HG02840 (cell line): ENCODE measurements at regions not wholly inside any gene's neighbourhood (a gene's known extent, or its start where the extent isn't known, plus 50 kb on each side); places are given as distances from the start of the nearest gene placed in this dataset.
"Not testable (repeated sequence)": the region's sequence is repeated elsewhere in the genome, so short reads cannot be mapped to it uniquely, and the experiment has no call there.

Experiments
- ATAC-seq: cut with Tn5 transposase; IDR thresholded peaks from one replicate; pipeline ENCODE4 v1.9.1; 2021; ENCODE audit warnings: mild to moderate bottlenecking, moderate library complexity, moderate number of reproducible peaks; ENCODE audit not compliant: unreplicated experiment, low FRiP score

DNA sequence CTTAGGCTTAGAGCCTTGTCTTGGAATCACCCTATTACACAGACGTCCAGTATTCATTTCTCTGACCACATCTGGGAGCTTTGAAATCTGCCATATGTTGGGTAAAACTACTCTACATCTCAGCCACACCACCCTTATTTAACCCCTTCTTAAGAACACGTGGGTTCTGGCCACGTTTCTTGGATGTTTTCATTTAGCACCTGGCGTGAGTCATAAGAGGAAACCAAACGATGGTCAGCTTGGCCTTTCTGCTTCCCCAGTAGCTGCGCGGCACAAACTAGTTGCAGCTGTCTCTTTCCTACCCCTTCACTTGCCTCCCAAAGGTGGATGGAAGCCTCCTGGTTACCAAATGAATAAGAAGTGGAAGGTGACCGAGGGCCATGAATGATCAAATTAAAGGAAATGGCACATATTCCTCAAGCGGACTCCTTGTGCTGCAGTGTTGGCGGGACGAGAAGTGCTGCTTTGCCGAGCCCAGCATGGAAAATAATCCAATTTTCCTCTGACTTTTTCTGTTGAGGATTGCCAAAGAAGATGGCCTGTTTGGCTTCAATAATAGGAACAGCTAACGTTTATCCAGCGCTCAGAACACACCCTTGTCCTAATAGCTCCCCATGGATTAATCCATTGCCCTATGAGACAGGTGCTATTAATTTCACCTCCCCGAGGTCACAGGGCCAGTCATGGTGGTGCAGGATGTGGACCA, 154.1 kb downstream of the ZNF664 start:
- no peak for ATAC-seq

DNA sequence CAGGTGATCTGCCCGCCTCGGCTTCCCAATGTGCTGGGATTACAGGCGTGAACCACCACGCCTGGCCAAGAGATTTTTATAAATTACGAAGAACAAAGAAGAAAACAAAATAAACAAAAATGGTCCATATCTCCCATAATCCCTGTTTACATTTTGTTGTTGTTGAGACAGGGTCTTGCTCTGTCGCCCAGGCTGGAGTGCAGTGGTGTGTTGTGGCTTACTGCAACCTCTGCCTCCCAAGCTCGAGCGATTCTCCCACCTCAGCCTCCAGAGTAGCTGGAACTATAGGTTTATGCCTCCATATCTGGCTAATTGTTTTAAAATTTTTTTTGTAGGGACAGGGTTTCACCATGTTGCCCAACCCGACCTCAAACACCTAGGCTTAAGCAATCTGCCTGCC, 156.1 kb downstream of the ZNF664 start:
- no peak for ATAC-seq

DNA sequence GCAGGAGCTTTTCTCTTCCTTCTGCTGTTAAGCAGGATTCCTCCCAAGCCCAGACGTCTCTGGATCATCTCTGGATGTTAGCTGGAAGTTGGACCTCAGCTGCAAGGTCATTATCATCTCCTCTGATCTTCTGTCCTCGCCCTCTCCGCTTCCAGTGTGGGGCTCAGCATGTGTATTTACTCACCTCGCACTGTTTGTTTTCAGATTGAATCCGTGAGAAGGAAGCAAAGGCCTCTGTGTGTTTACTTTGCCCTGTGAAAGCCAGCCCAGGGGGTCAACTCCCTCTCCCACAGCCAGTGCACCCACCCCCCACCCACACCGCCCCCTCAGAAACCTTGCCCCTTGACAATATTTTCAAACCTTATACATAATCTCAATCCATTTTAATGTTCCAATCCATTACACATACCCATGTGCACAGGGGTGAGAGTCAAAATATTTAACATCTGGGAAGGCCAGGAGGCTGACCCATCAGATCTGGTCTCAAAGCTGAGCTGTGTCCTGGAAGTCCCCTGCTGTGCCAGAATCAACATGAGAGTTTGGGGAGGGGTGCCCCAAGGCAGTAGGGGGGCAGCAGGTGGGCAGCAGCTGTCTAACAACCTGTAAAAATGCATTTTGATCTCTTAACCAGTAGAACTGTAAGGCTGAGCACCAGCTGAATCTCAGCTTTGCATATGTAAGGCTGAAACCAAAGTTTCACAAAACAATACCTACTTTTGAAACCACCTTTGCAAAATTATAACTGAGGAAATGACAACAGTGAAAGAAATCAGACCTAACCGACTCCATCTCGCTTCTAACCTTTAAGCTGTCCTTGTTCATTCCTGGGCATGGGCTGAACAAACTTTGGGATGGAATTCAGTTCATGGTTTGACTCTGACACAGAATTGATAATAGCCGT, 157.9 kb downstream of the ZNF664 start:
- ATAC-seq, result peak; percentile 66

DNA sequence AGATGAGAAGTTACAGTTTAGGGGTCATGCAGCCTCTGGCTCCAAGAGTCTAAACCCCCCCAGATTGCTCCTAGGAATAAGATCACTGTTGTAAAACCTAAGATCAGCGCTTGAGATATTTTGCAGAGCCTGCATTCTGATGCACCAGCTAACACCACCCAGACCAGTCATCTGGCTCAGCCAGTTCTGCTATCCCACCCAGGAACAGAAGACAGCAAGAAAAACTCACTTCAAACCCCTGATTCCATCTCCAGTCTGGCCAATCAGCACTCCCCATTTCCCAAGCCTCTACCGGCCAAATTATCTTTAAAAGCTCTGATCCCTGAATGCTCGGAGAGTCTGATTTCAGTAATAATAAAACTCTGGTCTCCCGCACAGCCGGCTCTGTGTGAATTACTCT, 158.6 kb downstream of the ZNF664 start:
- ATAC-seq, result no peak

DNA sequence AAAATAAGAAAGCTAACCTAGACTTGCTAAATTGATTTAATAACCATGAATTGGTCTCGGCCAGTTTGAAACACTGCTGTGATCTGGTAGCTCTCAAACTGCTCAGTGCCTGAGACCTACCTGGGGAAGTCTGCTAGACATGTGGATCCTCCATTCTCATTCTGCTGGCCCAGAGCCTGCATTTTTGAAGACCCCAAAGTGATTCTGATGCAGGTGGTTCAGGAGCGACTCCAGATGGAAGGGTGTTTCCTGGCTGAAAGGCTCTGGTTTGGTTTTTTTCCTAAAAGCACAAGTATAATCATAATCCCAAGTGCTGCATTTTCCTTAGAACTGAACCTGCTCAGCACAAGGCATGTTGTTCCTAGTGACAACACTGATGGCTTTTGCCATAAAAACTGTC, 159.5 kb downstream of the ZNF664 start:
- no peak for ATAC-seq

DNA sequence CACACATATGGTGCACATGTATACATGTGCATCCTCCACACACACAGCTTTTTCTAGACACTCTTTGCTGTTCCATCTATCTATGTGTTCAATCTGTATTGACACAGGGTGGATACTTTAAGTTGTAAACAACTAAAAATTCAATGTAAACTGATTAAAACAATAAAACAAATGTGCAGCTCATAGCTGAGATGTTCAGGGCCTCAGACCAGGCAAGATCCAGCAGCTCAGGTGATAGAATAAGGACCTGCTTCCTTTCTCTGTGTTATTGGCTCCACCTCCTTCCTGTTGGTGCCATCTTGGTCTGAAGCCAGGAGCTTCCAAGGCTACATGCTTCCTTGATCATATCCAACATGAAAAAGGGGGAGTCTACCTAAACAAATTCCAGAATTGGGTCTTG, 158.1 kb upstream of the RFLNA start:
- ATAC-seq, result no peak

DNA sequence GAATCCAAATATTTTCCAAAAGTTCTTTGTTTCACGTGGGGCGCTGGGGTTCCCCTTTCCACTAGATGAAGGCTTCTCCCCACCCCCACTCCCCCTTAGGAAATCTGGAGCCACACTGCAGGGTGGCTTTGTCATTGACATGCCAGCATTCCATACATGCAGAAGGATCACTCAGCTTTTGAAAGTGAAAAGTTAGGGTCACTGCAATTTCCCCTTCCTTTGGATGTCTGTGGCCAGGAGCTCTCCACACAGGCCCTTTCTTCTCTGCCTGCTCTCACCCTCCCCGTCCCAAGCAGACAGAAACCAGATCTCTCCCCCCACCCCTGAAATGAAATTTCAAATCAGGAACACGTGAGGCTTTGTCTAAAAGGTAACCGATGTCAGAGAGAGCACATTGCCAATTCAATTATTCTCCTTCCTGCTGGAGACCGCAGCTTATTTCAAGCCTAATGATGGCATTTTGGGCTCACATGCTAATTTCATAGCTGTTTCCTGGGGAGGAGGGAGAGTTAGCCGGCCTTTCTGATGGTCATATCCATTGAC, 153.9 kb upstream of the RFLNA start:
- no peak for ATAC-seq

DNA sequence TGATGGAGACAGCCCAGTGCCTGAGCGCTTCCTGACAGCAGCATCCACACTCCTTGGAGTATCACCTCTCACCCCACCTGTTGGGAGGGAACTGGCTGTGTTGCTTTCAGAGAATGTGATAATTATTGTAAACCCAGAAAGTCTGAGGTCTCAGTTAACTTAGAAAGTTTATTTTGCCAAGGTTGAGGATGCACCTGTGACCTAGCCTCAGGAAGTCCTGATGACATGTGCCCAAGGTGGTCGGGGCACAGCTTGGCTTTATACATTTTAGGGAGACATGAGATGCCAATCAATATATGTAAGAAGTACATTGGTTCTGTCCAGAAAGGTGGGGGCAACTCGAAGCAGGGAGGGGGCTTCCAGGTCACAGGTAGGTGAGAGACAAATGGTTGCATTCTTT, 153.3 kb upstream of the RFLNA start:
- not testable (repeated sequence) for ATAC-seq

DNA sequence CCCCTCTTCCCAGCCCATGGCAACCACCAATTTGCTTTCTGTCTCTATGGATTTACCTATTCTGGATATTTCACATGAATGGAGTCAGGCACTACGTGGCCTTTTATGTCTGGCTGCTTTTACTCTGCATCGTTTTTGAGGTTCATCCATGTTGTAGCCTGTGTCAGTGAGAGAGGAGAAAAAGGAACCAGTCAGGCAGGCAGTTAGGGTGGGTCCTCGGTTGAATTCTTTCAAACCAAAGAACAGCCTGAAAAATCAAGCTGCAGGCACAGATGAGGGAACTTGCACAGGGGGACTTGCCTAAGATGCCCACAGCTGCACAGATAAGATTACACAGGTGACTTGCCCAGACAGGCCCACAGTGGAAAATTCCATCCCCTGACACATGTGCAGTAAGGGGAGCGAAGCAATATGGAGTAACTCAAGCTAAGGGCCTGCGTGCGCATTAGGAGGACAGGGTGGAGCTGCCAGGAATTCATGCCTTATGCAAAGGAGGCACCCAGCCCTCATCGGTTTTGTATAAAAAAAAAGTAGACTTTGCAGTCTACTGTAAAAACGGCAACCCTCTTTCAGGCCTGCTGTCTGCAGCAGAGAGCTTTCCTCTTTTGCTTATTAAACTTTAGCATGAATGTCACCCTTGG, 152.4 kb upstream of the RFLNA start:
- ATAC-seq, result no peak

DNA sequence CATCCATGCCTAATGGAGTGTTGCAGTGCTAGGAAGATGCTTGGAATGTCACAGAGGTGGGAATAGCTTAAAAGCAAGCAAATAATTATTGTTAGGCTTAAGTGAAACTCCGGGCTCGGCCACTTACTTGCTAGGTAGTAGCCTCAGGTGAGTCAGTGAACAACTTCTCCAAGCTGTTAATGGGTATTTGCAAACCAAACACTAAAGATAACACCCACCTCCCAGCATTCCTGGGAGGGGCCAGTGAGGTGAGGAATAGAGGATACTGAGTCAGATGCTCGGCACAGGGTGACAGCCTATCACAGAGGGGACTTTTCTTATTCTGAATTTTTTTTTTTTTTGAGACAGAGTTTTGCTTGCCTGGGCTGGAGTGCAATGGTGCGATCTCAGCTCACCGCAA, 151.2 kb upstream of the RFLNA start:
- no peak for ATAC-seq

DNA sequence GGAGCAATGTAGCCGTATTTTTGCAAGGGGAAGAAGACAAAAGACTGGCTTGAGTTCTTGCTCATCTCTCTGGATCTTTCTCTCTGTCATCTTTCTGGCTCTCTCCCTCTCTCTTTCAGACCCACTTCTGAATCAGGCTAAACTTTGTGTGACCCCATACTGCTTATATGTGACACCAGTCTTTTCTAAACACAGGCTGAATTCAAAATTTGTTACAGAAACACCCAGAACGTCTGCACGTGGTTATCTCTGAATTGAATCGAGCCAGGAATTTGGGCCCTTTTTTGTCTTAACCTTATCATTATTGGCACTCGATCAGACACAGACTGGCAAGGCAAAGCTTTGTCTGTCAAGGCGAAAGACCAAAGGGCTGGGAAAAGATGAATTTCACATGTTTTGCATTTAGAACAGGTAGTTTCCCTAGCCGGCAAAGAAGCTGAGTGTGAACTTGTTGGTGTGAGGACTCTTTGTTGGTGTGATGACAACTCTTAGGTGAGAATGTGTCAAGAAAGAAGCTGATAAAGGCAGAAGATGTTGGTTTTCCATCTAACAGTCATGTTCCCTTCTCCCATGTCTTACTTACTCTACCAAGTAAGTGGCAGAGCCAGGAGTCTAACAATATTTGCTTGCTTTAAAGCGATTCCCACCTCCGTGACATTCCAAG, 150.2 kb upstream of the RFLNA start:
- no peak for ATAC-seq

DNA sequence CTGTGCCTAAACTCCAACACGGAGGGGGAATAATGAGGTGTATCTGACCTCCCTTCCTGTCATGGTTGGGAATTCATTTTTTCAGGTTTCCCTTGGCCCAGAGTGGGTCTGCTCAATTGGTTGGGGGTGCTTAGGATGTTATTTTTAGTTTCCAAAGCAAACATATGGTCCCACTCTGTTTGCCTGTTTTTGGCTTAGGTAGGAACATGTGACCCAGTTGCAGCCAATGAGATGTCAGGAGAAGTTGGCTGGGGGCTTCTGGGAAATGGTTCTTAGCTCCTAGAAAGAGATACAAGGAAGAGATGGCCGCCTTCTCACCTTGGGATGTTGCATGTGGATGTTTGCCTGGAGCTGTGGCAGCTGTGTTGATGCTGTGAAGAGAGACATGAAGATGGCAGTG, 147.9 kb upstream of the RFLNA start:
- no peak for ATAC-seq

DNA sequence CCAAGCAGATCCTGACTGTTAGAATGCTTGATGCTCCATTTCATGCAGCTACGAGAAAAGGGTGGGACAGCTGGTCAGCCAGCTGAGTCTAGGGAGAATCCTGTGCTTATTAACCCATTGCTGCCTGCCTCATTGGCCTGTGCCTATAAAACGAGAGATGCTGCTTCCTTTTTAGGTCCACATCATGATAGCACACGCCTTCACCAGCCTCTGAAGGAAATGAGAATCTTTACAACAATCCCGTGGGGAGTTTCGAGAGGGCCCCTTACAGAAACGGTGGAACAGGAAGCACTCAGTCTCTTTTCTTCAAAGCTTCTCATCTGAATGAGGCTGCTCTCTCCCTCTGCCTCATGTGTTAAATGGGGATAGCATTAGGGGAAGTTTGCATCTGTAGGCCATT, 147.3 kb upstream of the RFLNA start:
- ATAC-seq, result no peak

DNA sequence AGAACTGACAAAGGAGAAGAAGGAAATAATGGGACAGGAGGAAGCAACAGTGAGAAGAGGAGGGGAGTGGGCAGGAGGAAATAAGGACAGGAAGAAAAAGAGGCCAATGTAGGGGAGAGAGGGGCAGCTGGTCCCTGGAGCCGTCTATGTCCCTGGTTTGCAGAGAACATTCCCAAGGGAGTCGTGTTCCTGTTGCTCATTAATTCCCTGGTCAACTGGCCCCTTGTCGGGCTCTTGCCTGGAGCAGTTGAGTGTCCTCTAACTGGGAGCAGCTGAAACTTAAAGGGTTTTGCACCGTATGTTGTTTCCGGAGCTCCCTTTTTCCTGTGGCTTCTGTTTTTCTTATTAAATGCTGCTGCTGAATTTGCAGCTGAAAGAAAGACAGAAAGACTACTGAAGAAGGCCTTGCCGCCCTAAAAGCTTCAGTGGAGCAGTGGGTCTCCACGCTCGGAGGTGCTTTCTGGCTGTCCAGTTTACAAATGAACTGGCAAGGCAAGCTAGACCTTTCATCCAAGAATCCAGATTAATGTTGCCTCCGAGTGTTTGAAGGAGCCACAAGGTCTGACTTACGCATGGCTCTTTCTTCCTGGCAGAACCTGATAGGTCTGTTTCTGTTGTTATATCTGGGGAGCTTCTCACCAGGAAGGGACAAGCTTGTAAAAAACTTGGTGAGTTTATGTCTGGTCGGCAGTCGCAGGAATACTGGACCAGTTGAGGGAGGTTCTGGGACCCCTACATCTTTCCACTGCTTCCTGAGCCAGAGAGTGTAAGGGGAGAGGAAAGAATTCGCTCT, 146.2 kb upstream of the RFLNA start:
- no peak for ATAC-seq

DNA sequence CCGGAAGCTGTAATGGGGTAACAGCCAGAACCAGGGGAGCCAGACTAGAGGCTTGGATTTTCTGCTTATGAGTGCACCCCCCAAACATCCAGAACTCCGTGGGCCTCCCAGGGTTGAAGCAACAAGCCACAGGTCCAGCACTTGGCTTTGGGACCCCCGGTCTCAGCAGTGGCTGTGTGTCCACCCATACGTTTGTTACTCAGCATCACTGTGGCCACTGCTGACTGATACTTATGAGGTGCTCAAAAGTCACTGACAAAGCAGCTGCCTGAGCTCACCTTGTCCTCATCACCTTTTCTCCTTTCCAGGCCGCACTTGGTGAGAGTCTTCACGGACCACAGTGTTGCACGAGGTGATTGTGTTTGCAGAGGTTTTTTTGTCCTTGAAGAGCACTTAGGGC, 145.6 kb upstream of the RFLNA start:
- ATAC-seq, result no peak

DNA sequence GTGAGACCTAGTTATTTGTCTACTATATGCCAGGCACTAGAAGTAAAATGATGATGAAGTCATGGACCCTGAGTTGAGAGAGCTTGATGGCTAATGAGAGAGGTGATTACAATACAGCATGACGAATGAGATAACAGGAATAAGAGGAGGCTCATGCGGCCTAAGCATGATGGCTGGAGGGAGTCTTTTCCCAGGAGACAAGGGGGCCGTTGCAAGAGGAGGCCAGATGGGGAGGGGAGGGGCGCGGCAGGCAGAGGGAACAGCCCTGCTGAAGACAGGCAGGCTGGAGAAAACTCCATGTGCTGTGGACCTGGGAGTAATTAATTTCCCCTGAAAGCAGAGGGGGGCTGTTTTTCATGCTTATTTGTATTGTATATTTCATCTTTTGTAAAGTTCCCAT, 144.7 kb upstream of the RFLNA start:
- ATAC-seq, result no peak

DNA sequence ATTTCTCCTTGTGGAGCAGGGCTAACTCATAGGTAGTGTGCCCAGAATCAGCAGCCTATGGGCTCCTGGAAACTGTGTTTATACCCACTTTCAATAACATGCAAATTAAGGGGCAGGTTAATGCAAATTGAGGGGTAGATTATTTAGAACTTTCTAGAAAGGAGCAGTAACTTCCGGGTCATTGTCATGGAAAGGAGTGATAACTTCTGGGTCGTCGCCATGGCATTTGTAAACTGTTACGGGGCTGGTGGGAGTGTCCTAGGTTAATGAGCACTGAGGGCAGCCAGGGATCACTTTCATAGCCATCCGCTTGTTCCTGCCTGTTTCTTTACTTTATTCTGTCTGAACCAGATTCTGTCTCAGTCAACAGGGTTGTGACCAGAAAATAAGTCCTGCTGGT, 143.3 kb upstream of the RFLNA start:
- no peak for ATAC-seq

DNA sequence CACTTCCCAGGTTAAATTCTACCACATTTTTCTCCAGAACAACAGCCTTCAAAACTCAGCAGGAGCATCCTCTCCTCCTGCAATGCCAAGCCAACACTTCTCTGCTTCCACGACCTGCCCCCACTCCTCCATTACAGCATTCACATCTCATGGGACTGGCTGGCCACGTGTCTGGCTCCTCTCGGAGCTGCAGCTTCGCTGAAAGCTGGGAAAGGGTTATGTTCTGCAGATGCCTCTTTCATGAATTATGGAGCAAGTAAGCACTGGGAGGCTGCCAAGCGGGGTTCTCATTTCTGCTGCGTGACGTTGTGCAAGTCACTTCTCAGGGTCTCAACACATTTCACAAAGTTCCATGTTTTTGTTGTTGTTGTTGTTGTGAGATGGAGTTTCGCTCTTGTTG, 142.2 kb upstream of the RFLNA start:
- no peak for ATAC-seq

DNA sequence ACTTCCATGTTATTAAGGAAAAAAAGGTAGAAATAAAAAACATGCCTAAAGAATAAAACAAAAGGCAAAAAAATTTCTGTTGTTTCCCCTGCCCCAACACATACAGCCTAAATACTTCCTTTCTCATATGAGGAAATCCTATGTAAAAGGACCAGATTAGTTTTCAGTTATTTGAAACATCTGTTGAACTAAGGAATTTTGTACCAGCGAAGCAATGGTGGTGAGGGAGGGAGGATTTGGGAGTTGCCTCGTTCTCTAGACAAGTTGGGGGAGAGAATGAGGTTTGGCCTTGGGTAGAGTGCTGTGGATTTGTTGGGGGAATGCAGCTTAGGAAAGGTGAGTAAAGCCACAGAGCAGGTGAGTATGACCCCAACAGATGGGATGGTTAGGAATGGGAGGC, 141.5 kb upstream of the RFLNA start:
- no peak for ATAC-seq

DNA sequence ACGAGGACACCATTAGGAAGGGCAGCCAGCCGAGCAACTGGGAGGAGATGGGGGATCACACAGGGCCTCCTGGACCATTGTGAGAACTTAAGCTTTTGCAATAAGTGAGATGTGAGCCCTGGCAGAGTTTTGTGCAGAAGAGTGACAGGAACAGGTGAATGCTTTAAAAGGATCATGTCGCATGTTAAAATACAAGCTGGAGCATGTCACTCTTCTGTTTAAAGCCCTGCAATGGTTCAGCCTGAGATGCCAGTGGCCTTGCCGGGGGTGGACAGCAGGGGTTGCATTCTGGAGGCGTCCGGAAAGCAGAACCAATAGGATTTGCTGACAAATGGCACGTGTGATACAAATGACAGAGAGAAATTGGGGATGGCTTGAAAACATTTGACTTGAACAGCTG, 137.5 kb upstream of the RFLNA start:
- ATAC-seq, result no peak
